CD4-positive, alpha-beta T cell (primary cell): ENCODE measurements at regions not wholly inside any gene's neighbourhood (a gene's known extent, or its start where the extent isn't known, plus 50 kb on each side); places are given as distances from the start of the nearest gene placed in this dataset.
A peak's percentile ranks its signal among the peaks of the same experiment; 100 is the strongest.

Experiments used
- ATAC-seq: fragments of 200-7000 bp; cut with Tn5 transposase; one replicate; pipeline ENCODE4 v1.10.0; 2022; ENCODE audit warnings: mild to moderate bottlenecking; ENCODE audit not compliant: poor library complexity
- CTCF ChIA-PET: fragments of 350-600 bp; sonication (Branson Sonifier 250); formaldehyde crosslinking; loops from one replicate; lab custom pipeline; 2021; ENCODE audit warnings: antibody characterized with exemption, inconsistent platforms; lab: Charles Lee
- POLR2A ChIA-PET: fragments of 350-600 bp; sonication (Branson Sonifier 250); formaldehyde crosslinking; loops from one replicate; lab custom pipeline; 2021; ENCODE audit warnings: antibody characterized with exemption, inconsistent platforms; lab: Charles Lee
- DNase-seq, 14 experiments: peaks; one replicate each; pipeline ENCODE4 v3.0.0-alpha.2; 2013 to 2020; ENCODE audit warnings: mixed read lengths in 2 of 14
- H3K27ac ChIP-seq, 2 donors: one replicate each; pipeline versions ENCODE4 v1.5.1 to v1.7.0; 2013; ENCODE audit warnings: low read length in 2 of 2, low read depth in 1 of 2, mild to moderate bottlenecking in 1 of 2
- H3K27me3 ChIP-seq, 2 experiments: 1 replicate in 1 of 2; 2 replicates in 1 of 2; pipeline versions ENCODE4 v1.6.1 to v1.7.0; 2013; ENCODE audit warnings: low read length in 2 of 2, control low read depth in 1 of 2, mild to moderate bottlenecking in 1 of 2, moderate library complexity in 1 of 2; ENCODE audit not compliant: insufficient read depth in 2 of 2, control insufficient read depth in 1 of 2
- H3K36me3 ChIP-seq: one replicate; pipeline ENCODE4 v1.6.1; 2013; ENCODE audit warnings: low read length, control low read depth; ENCODE audit not compliant: insufficient read depth
- H3K4me1 ChIP-seq: one replicate; pipeline ENCODE4 v1.6.1; 2013; ENCODE audit warnings: low read length, control low read depth; ENCODE audit not compliant: insufficient read depth
- H3K4me3 ChIP-seq: one replicate; pipeline ENCODE4 v1.5.1; 2013; ENCODE audit warnings: mild to moderate bottlenecking, low read length, moderate library complexity
- H3K9me3 ChIP-seq, 2 experiments: 1 replicate in 1 of 2; 2 replicates in 1 of 2; pipeline versions ENCODE4 v1.6.1 to v1.7.0; 2013; ENCODE audit warnings: low read length in 2 of 2, mild to moderate bottlenecking in 2 of 2, control low read depth in 1 of 2, moderate library complexity in 1 of 2; ENCODE audit not compliant: control insufficient read depth in 1 of 2, insufficient read depth in 1 of 2
- H3K27ac Mint-ChIP-seq: one replicate; pipeline ENCODE4 v1.8.0; 2020; ENCODE audit warnings: mixed read lengths
- H3K27me3 Mint-ChIP-seq: one replicate; pipeline ENCODE4 v1.8.0; 2021; ENCODE audit warnings: mixed read lengths
- H3K36me3 Mint-ChIP-seq: one replicate; pipeline ENCODE4 v1.8.0; 2021; ENCODE audit warnings: low read depth, mixed read lengths
- H3K4me1 Mint-ChIP-seq: one replicate; pipeline ENCODE4 v1.8.0; 2021; ENCODE audit warnings: low read depth, mixed read lengths
- H3K4me3 Mint-ChIP-seq: one replicate; pipeline ENCODE4 v1.8.0; 2020; ENCODE audit warnings: mild to moderate bottlenecking, mixed read lengths
- H3K9me3 Mint-ChIP-seq: one replicate; pipeline ENCODE4 v1.8.0; 2020; ENCODE audit warnings: mixed read lengths
- CTCF ChIP-seq: fragments of 200-600 bp; IDR thresholded peaks from one replicate; pipeline ENCODE4 v1.8.0; 2022; ENCODE audit warnings: antibody characterized with exemption, mild to moderate bottlenecking
- intact Hi-C, 2 experiments: fragments of 100-400 bp; cut with DNase I in 1 of 2; cut with micrococcal nuclease in 1 of 2; formaldehyde crosslinking; loops; one replicate each; pipeline versions ENCODE4 v1.15.1 to v1.9.0; 2023 to 2025; cut with DNase I, micrococcal nuclease

- no peak for TF ChIP-seq CTCF
- Mint-ChIP-seq H3K9me3 (no peaks in the 10 kb centered on the region), H3K27me3 (peaks cover 7% of the 10 kb centered on the region), H3K36me3 (no peaks in the 10 kb centered on the region), H3K27ac (no peak overlapping the region), H3K4me1 (no peaks in the 10 kb centered on the region), H3K4me3 (no peak overlapping the region)
- peaks cover 0 to 3% of the 10 kb centered on the region in 2 experiments for H3K9me3 ChIP-seq
- no peak overlapping the region for H3K4me3 ChIP-seq
- intact Hi-C loops = no loop called here
- ATAC-seq (no peak), DNase-seq (no peak)
- H3K4me1 ChIP-seq = no peaks in the 10 kb centered on the region
- H3K27me3 ChIP-seq = no peaks in the 10 kb centered on the region
- H3K36me3 ChIP-seq = no peaks in the 10 kb centered on the region
- ChIA-PET POLR2A (no interaction called here), CTCF (no interaction called here)
- H3K27ac ChIP-seq = no peak overlapping the region
Measured at GRCh38 chr2:71936076-71937030, 211.3 kb downstream of the CYP26B1 start.

GRCh38 chr2:71935262-71935848 lies 212.3 kb downstream of the CYP26B1 start:
- H3K9me3 Mint-ChIP-seq = no peaks in the 10 kb centered on the region
- TF ChIP-seq CTCF = no peak
- ATAC-seq = no peak
- ChIA-PET POLR2A (no interaction called here), CTCF (no interaction called here)
- DNase-seq = no peak
- Histone ChIP-seq H3K27me3 (no peaks in the 10 kb centered on the region), H3K4me1 (no peaks in the 10 kb centered on the region), H3K36me3 (no peaks in the 10 kb centered on the region), H3K9me3 (peaks cover 0 to 3% of the 10 kb centered on the region in 2 experiments), H3K4me3 (no peak overlapping the region), H3K27ac (no peak overlapping the region)
- intact Hi-C loops = no loop called here
- H3K36me3 Mint-ChIP-seq = no peaks in the 10 kb centered on the region
- no peaks in the 10 kb centered on the region for H3K4me1 Mint-ChIP-seq
- no peaks in the 10 kb centered on the region for H3K27me3 Mint-ChIP-seq
- no peak overlapping the region for H3K27ac Mint-ChIP-seq
- no peak overlapping the region for H3K4me3 Mint-ChIP-seq

- ChIA-PET POLR2A (no interaction called here), CTCF (no interaction called here)
- Histone ChIP-seq H3K4me1 (no peaks in the 10 kb centered on the region), H3K36me3 (no peaks in the 10 kb centered on the region), H3K9me3 (peaks cover 0 to 3% of the 10 kb centered on the region in 2 experiments), H3K27me3 (no peaks in the 10 kb centered on the region), H3K4me3 (no peak overlapping the region), H3K27ac (no peak overlapping the region)
- peak in 1 of 14 experiments; percentile 14 for DNase-seq
- H3K4me3 Mint-ChIP-seq = no peak overlapping the region
- H3K4me1 Mint-ChIP-seq = no peaks in the 10 kb centered on the region
- no peak for TF ChIP-seq CTCF
- no peaks in the 10 kb centered on the region for H3K27me3 Mint-ChIP-seq
- H3K9me3 Mint-ChIP-seq = no peaks in the 10 kb centered on the region
- no peaks in the 10 kb centered on the region for H3K36me3 Mint-ChIP-seq
- intact Hi-C loops = no loop called here
- H3K27ac Mint-ChIP-seq = no peak overlapping the region
- no peak for ATAC-seq
Measured at GRCh38 chr2:71934595-71935261, 212.9 kb downstream of the CYP26B1 start.
